Testis (tissue), 2 donors: ENCODE measurements at regions not wholly inside any gene's neighbourhood (a gene's known extent, or its start where the extent isn't known, plus 50 kb on each side); places are given as distances from the start of the nearest gene placed in this dataset.

Experiments
- CTCF ChIP-seq, 3 experiments: fragments of 450-650 bp in 2 of 3; fragments of 200-600 bp in 1 of 3; sonication (generic) in 1 of 3; IDR thresholded peaks; one replicate each; pipeline ENCODE4 v1.5.1; 2016 to 2019; ENCODE audit warnings: antibody characterized with exemption in 3 of 3, mild to moderate bottlenecking in 2 of 3, moderate library complexity in 1 of 3
- POLR2A ChIP-seq: fragments of 450-650 bp; IDR thresholded peaks from one replicate; pipeline ENCODE4 v1.6.1; 2017; ENCODE audit warnings: antibody characterized with exemption, mild to moderate bottlenecking, moderate library complexity

- no peak for TF ChIP-seq CTCF (IDR thresholded peaks at IDR 0.05)
- no peak for TF ChIP-seq POLR2A
These were observed 292.5 kb upstream of the FAM98A start for GRCh38 chr2:33891616-33892015.
